KMS-11 (cell line): ENCODE measurements at regions not wholly inside any gene's neighbourhood (a gene's known extent, or its start where the extent isn't known, plus 50 kb on each side); places are given as distances from the start of the nearest gene placed in this dataset.

Experiments
- H2AFZ ChIP-seq: fragments of 200-600 bp; sonication (generic); 2 replicates; pipeline ENCODE4 v1.6.1; 2016; ENCODE audit warnings: antibody characterized with exemption, mixed run types, low read depth
- H3K27ac ChIP-seq: fragments of 200-600 bp; sonication (generic); 2 replicates; pipeline ENCODE4 v1.6.1; 2016; ENCODE audit warnings: mild to moderate bottlenecking, mixed run types
- H3K27me3 ChIP-seq: fragments of 200-600 bp; sonication (generic); 2 replicates; pipeline ENCODE4 v1.6.1; 2017; ENCODE audit warnings: mild to moderate bottlenecking, low read depth, mixed run types, moderate library complexity; ENCODE audit not compliant: insufficient read depth
- H3K36me3 ChIP-seq: fragments of 200-600 bp; sonication (generic); 2 replicates; pipeline ENCODE4 v1.6.1; 2017; ENCODE audit warnings: mild to moderate bottlenecking, mixed run types; ENCODE audit not compliant: insufficient read depth
- H3K4me1 ChIP-seq: fragments of 200-600 bp; sonication (generic); 2 replicates; pipeline ENCODE4 v1.6.1; 2016; ENCODE audit warnings: mild to moderate bottlenecking, low read depth, mixed run types; ENCODE audit not compliant: poor library complexity, severe bottlenecking
- H3K4me2 ChIP-seq: fragments of 200-600 bp; sonication (generic); 2 replicates; pipeline ENCODE4 v1.7.0; 2016; ENCODE audit warnings: mild to moderate bottlenecking, mixed run types
- H3K4me3 ChIP-seq: fragments of 200-600 bp; sonication (generic); IDR thresholded peaks from 2 replicates; pipeline ENCODE4 v1.6.1; 2017; ENCODE audit warnings: low read depth, low read length, mixed read lengths; ENCODE audit not compliant: insufficient read depth
- H3K79me2 ChIP-seq: fragments of 200-600 bp; sonication (generic); 2 replicates; pipeline ENCODE4 v1.6.1; 2016; ENCODE audit warnings: low read depth, mixed run types; ENCODE audit not compliant: insufficient read depth
- H3K9ac ChIP-seq: fragments of 200-600 bp; sonication (generic); 2 replicates; pipeline ENCODE4 v1.6.1; 2016; ENCODE audit warnings: mild to moderate bottlenecking, mixed run types
- H4K20me1 ChIP-seq: fragments of 200-600 bp; sonication (generic); 2 replicates; pipeline ENCODE4 v1.6.1; 2016; ENCODE audit warnings: mild to moderate bottlenecking, mixed run types; ENCODE audit not compliant: insufficient read depth
- CTCF ChIP-seq: fragments of 200-600 bp; sonication (generic); conservative IDR thresholded peaks from 2 replicates; pipeline ENCODE4 v1.6.1; 2017; ENCODE audit warnings: low read depth, mild to moderate bottlenecking, antibody characterized with exemption, low read length, moderate library complexity, mixed read lengths

- Histone ChIP-seq H3K36me3 (no peaks in the 10 kb centered on the region), H3K27me3 (no peaks in the 10 kb centered on the region), H2AFZ (no peak overlapping the region), H3K9ac (no peak overlapping the region), H3K4me2 (no peak overlapping the region), H3K27ac (no peak overlapping the region), H3K4me3 (no peak overlapping the region), H3K79me2 (no peaks in the 10 kb centered on the region), H3K4me1 (no peaks in the 10 kb centered on the region), H4K20me1 (no peaks in the 10 kb centered on the region)
- TF ChIP-seq CTCF: no peak
Observed at GRCh38 chr7:153006911-153007310, 247.4 kb downstream of the ACTR3B start.

- Histone ChIP-seq H3K27ac (no peak overlapping the region), H3K4me3 (no peak overlapping the region), H3K79me2 (no peaks in the 10 kb centered on the region), H3K36me3 (no peaks in the 10 kb centered on the region), H3K4me1 (no peaks in the 10 kb centered on the region), H2AFZ (no peak overlapping the region), H3K9ac (no peak overlapping the region), H4K20me1 (no peaks in the 10 kb centered on the region), H3K4me2 (no peak overlapping the region), H3K27me3 (no peaks in the 10 kb centered on the region)
- TF ChIP-seq CTCF: no peak
Observed at GRCh38 chr7:153010416-153010815, 250.9 kb downstream of the ACTR3B start.

GRCh38 chr7:153012203-153012602 lies 252.7 kb downstream of the ACTR3B start:
- Histone ChIP-seq H3K36me3 (no peaks in the 10 kb centered on the region), H3K4me2 (no peak overlapping the region), H3K9ac (no peak overlapping the region), H3K4me1 (no peaks in the 10 kb centered on the region), H3K27ac (no peak overlapping the region), H3K27me3 (no peaks in the 10 kb centered on the region), H2AFZ (no peak overlapping the region), H4K20me1 (no peaks in the 10 kb centered on the region), H3K79me2 (no peaks in the 10 kb centered on the region), H3K4me3 (no peak overlapping the region)
- TF ChIP-seq CTCF: no peak

- Histone ChIP-seq H3K4me2 (no peak overlapping the region), H4K20me1 (no peaks in the 10 kb centered on the region), H3K79me2 (no peaks in the 10 kb centered on the region), H3K27ac (no peak overlapping the region), H3K36me3 (no peaks in the 10 kb centered on the region), H3K4me1 (no peaks in the 10 kb centered on the region), H3K4me3 (no peak overlapping the region), H2AFZ (no peak overlapping the region), H3K27me3 (no peaks in the 10 kb centered on the region), H3K9ac (no peak overlapping the region)
- TF ChIP-seq CTCF: no peak
Observed at GRCh38 chr7:153017223-153017622, 257.7 kb downstream of the ACTR3B start.

- H3K4me2 ChIP-seq: no peak overlapping the region
- H2AFZ ChIP-seq: no peak overlapping the region
- H3K4me3 ChIP-seq: no peak overlapping the region
- no peak overlapping the region for H3K27ac ChIP-seq
- no peaks in the 10 kb centered on the region for H3K27me3 ChIP-seq
- H4K20me1 ChIP-seq: no peaks in the 10 kb centered on the region
- H3K4me1 ChIP-seq: no peaks in the 10 kb centered on the region
- H3K79me2 ChIP-seq: no peaks in the 10 kb centered on the region
- no peaks in the 10 kb centered on the region for H3K36me3 ChIP-seq
- H3K9ac ChIP-seq: no peak overlapping the region
- TF ChIP-seq CTCF: no peak
Observed at GRCh38 chr7:153021542-153021941, 262.0 kb downstream of the ACTR3B start.
